ENCODE measurements at regions not wholly inside any gene's neighbourhood (a gene's known extent, or its start where the extent isn't known, plus 50 kb on each side); places are given as distances from the start of the nearest gene placed in this dataset.

DNA sequence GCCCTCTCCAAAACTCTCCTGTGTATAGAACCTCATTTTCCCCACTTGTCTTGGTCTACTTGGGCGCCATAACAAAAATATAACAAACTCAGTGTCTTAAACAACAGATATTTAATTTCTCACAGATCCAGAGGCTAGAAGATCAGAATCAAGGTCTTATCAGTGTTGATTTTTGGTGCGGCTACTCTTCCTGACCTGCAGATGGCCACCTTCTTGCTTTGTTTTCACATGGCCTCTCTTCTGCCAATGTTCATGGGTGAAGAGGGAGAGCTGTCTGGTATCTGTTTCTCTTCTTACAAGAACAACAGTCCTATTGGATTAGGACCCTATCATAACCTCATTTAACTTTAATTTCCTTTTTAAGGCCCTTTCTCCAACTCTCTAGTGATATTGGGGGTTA lies 177.3 kb downstream of the PABPC4L start:
- no peaks in the 10 kb centered on the region for H3K27me3 ChIP-seq
- intact Hi-C loops (cut with DNase I; ENCODE audit: low total_unique reads) = no loop called here
- no peaks in the 10 kb centered on the region for H3K9me3 ChIP-seq
- H3K4me3 ChIP-seq = no peak overlapping the region
- no peak overlapping the region for H3K27ac ChIP-seq
- no peak for DNase-seq (ENCODE audit: low spot score in 2 of 2)
- no peaks in the 10 kb centered on the region for H3K36me3 ChIP-seq
- no peak for TF ChIP-seq POLR2AphosphoS5 (IDR thresholded peaks at IDR 0.05)
- TF ChIP-seq POLR2A (IDR thresholded peaks at IDR 0.05) = no peak
- TF ChIP-seq, protein P1, sequence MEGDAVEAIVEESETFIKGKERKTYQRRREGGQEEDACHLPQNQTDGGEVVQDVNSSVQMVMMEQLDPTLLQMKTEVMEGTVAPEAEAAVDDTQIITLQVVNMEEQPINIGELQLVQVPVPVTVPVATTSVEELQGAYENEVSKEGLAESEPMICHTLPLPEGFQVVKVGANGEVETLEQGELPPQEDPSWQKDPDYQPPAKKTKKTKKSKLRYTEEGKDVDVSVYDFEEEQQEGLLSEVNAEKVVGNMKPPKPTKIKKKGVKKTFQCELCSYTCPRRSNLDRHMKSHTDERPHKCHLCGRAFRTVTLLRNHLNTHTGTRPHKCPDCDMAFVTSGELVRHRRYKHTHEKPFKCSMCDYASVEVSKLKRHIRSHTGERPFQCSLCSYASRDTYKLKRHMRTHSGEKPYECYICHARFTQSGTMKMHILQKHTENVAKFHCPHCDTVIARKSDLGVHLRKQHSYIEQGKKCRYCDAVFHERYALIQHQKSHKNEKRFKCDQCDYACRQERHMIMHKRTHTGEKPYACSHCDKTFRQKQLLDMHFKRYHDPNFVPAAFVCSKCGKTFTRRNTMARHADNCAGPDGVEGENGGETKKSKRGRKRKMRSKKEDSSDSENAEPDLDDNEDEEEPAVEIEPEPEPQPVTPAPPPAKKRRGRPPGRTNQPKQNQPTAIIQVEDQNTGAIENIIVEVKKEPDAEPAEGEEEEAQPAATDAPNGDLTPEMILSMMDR (IDR thresholded peaks at IDR 0.05) = no peak
- H3K4me1 ChIP-seq = no peaks in the 10 kb centered on the region

DNA sequence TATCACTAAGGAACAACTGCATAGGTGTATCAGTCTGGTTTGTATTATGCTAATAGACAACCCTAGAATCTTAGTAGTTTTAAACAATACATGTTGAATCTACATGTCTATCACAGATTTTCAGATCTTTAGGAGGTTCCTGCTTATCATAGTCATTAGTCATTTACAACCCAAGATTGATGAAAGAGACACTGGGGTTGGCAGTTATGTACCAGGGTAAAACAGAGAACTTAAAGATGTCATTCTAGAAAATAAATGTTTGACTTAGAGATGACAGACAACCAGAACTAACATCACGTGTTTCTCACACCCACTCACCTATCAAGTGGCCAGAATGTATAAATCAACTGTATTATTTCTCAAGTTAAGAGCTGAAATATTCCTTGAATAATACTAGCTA lies 181.9 kb downstream of the PABPC4L start:
- DNase-seq (ENCODE audit: low spot score in 2 of 2) = no peak
- H3K36me3 ChIP-seq = no peaks in the 10 kb centered on the region
- intact Hi-C loops (cut with DNase I; ENCODE audit: low total_unique reads) = no loop called here

DNA sequence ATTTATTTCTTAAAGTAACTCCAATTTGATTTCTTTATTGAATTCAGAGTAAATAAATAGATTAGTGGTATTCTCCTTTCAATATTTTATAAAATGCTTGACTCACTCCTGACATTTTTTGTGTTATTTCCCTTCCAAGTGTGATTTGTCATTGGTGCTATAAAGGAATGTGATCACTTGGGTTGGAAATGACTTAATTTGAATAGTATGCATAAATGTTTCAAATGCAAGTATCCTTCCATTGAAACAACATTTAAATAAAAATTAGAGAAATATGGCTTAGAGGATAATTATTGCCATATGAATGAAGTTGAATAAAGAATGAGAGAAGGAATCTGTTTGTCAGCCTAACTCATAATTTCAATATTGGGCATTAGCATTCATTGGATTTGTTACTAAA lies 182.7 kb downstream of the PABPC4L start:
- Histone ChIP-seq H3K27me3 (no peaks in the 10 kb centered on the region), H3K4me3 (no peak overlapping the region), H3K4me1 (no peaks in the 10 kb centered on the region), H3K36me3 (no peaks in the 10 kb centered on the region), H3K9me3 (no peaks in the 10 kb centered on the region), H3K27ac (no peak overlapping the region)
- intact Hi-C loops (cut with DNase I; ENCODE audit: low total_unique reads) = no loop called here
- TF ChIP-seq POLR2AphosphoS5 (IDR thresholded peaks at IDR 0.05) = no peak
- TF ChIP-seq POLR2A (IDR thresholded peaks at IDR 0.05) = no peak
- TF ChIP-seq, protein P1 (IDR thresholded peaks at IDR 0.05) = no peak
- DNase-seq (ENCODE audit: low spot score in 2 of 2) = no peak

More for the DNA sequence above, 181.9 kb downstream of the PABPC4L start:
- Histone ChIP-seq H3K4me1 (no peaks in the 10 kb centered on the region), H3K27ac (no peak overlapping the region), H3K27me3 (no peaks in the 10 kb centered on the region), H3K9me3 (no peaks in the 10 kb centered on the region), H3K4me3 (no peak overlapping the region)
- TF ChIP-seq, protein P1 (IDR thresholded peaks at IDR 0.05) = no peak
- TF ChIP-seq POLR2AphosphoS5 (IDR thresholded peaks at IDR 0.05) (no peak), POLR2A (IDR thresholded peaks at IDR 0.05) (no peak)

GRCh38 chr4:134001057-134001456 lies 200.5 kb downstream of the PABPC4L start:
- no peaks in the 10 kb centered on the region for H3K27me3 ChIP-seq
- no peaks in the 10 kb centered on the region for H3K36me3 ChIP-seq
- H3K9me3 ChIP-seq = no peaks in the 10 kb centered on the region
- H3K27ac ChIP-seq = no peak overlapping the region
- H3K4me3 ChIP-seq = no peak overlapping the region
- H3K4me1 ChIP-seq = no peaks in the 10 kb centered on the region
- no peak for TF ChIP-seq POLR2AphosphoS5 (IDR thresholded peaks at IDR 0.05)
- no peak for TF ChIP-seq POLR2A (IDR thresholded peaks at IDR 0.05)
- TF ChIP-seq, protein P1 (IDR thresholded peaks at IDR 0.05) = no peak
- no peak for DNase-seq (ENCODE audit: low spot score in 2 of 2)
- intact Hi-C loops (cut with DNase I; ENCODE audit: low total_unique reads) = no loop called here

DNA sequence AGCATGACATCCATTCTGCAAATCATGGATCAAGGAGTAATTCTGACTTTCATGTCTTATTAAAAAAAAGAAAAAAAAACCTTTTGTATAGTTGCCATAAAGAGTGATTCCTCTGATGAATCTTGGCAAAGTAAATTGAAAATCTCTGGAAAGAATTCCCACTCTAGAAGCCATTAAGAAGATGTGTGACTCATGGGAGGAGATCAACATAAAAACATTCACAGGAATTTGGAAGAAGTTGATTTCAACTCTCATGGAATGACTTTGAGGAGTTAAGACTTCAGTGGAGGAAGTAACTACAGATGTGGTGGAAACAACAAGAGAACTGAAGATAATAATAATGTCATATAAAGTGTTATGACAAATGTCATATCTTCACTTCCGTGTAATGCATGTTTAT lies 204.2 kb downstream of the PABPC4L start:
- Histone ChIP-seq H3K36me3 (no peaks in the 10 kb centered on the region), H3K27ac (no peak overlapping the region), H3K4me3 (no peak overlapping the region), H3K9me3 (no peaks in the 10 kb centered on the region), H3K27me3 (no peaks in the 10 kb centered on the region), H3K4me1 (no peaks in the 10 kb centered on the region)
- TF ChIP-seq, protein P1 (IDR thresholded peaks at IDR 0.05) = no peak
- TF ChIP-seq POLR2A (IDR thresholded peaks at IDR 0.05) (no peak), POLR2AphosphoS5 (IDR thresholded peaks at IDR 0.05) (no peak)
- intact Hi-C loops (cut with DNase I; ENCODE audit: low total_unique reads) = no loop called here
- DNase-seq (ENCODE audit: low spot score in 2 of 2) = no peak

Data from breast epithelium (tissue), 4 donors.